ENCODE measurements at regions not wholly inside any gene's neighbourhood (a gene's known extent, or its start where the extent isn't known, plus 50 kb on each side); places are given as distances from the start of the nearest gene placed in this dataset.

GRCh38 chr2:161104054-161104553 lies 56.1 kb upstream of the TANK start:
- no peak for DNase-seq (ENCODE audit: low read depth in 3 of 3)

- DNase-seq (ENCODE audit: low read depth in 3 of 3), result no peak
These were observed 53.0 kb upstream of the TANK start for GRCh38 chr2:161107265-161107664.
